IMR-90 (cell line): ENCODE measurements at regions not wholly inside any gene's neighbourhood (a gene's known extent, or its start where the extent isn't known, plus 50 kb on each side); places are given as distances from the start of the nearest gene placed in this dataset.

Experiments used
- ATAC-seq: fragments of 200-7000 bp; cut with Tn5 transposase; 2 replicates; pipeline ENCODE4 v1.9.1; 2020; ENCODE audit warnings: low read depth, mild to moderate bottlenecking, moderate library complexity
- BruUV-seq: library from RNA; stranded (reverse); fragments of 400-500 nt; replicated peaks from 2 replicates; lab custom pipeline; 2021; lab: Mats Ljungman, UMichigan
- CTCF ChIA-PET: fragments of 300-600 bp; formaldehyde crosslinking; extraction: SDS; loops from one replicate; lab custom pipeline; 2021; ENCODE audit warnings: antibody characterized with exemption; lab: Yijun Ruan, JAX
- POLR2A ChIA-PET: fragments of 300-600 bp; sonication (Branson Sonifier 250); formaldehyde crosslinking; loops from one replicate; lab custom pipeline; 2022; ENCODE audit warnings: antibody characterized with exemption; ENCODE audit not compliant: unreplicated experiment; lab: Charles Lee
- DNase-seq: peaks from one replicate; pipeline ENCODE4 v3.0.0; 2013
- H2AFZ ChIP-seq: replicated peaks from 2 replicates; pipeline ENCODE3; 2013; ENCODE audit warnings: low read length, mild to moderate bottlenecking; ENCODE audit not compliant: poor library complexity
- H2AK5ac ChIP-seq: 2 replicates; pipeline ENCODE4 v1.6.1; 2013; ENCODE audit warnings: low read depth, low read length, inconsistent platforms
- H2AK9ac ChIP-seq: replicated peaks from 2 replicates; pipeline ENCODE3; 2013; ENCODE audit warnings: mild to moderate bottlenecking, low read depth, low read length, moderate library complexity; ENCODE audit not compliant: poor library complexity
- H2BK120ac ChIP-seq: 2 replicates; pipeline ENCODE4 v1.6.1; 2013; ENCODE audit warnings: low read depth, low read length, inconsistent platforms
- H2BK15ac ChIP-seq: 3 replicates; pipeline ENCODE4 v1.6.1; 2013; ENCODE audit warnings: low read depth, low read length, inconsistent platforms
- H2BK20ac ChIP-seq: 2 replicates; pipeline ENCODE4 v1.6.1; 2013; ENCODE audit warnings: low read depth, mild to moderate bottlenecking, inconsistent platforms, low read length, moderate library complexity
- H2BK5ac ChIP-seq: 2 replicates; pipeline ENCODE4 v1.6.1; 2013; ENCODE audit warnings: mild to moderate bottlenecking, low read depth, low read length, inconsistent platforms; ENCODE audit not compliant: poor library complexity, severe bottlenecking
- H3K14ac ChIP-seq: replicated peaks from 2 replicates; pipeline ENCODE4 v1.6.1; 2013; ENCODE audit warnings: low read depth, low read length, inconsistent platforms
- H3K18ac ChIP-seq: 2 replicates; pipeline ENCODE4 v1.6.1; 2013; ENCODE audit warnings: low read depth, low read length, control low read depth
- H3K23ac ChIP-seq: 2 replicates; pipeline ENCODE4 v1.6.1; 2013; ENCODE audit warnings: low read depth, low read length, inconsistent platforms
- H3K27ac ChIP-seq: 2 replicates; pipeline ENCODE4 v1.5.1; 2013; ENCODE audit warnings: mild to moderate bottlenecking, control low read depth, low read length; ENCODE audit not compliant: insufficient read depth
- H3K27me3 ChIP-seq: 2 replicates; pipeline ENCODE4 v1.6.1; 2013; ENCODE audit warnings: low read length; ENCODE audit not compliant: control insufficient read depth, insufficient read depth
- H3K36me3 ChIP-seq: 2 replicates; pipeline ENCODE4 v1.6.1; 2013; ENCODE audit warnings: low read length, mixed read lengths; ENCODE audit not compliant: control insufficient read depth, insufficient read depth
- H3K4ac ChIP-seq: 2 replicates; pipeline ENCODE4 v1.6.1; 2013; ENCODE audit warnings: low read depth, low read length, inconsistent platforms
- H3K4me1 ChIP-seq: 2 replicates; pipeline ENCODE4 v1.6.1; 2013; ENCODE audit warnings: low read length, mixed read lengths; ENCODE audit not compliant: control insufficient read depth, insufficient read depth
- H3K4me2 ChIP-seq: 2 replicates; pipeline ENCODE4 v1.6.1; 2013; ENCODE audit warnings: low read depth, mild to moderate bottlenecking, control low read depth, low read length, moderate library complexity
- H3K4me3 ChIP-seq: 2 replicates; pipeline ENCODE4 v1.5.1; 2013; ENCODE audit warnings: low read depth, mild to moderate bottlenecking, control low read depth, low read length, moderate library complexity; ENCODE audit not compliant: insufficient read depth
- H3K56ac ChIP-seq: 2 replicates; pipeline ENCODE4 v1.6.1; 2013; ENCODE audit warnings: low read length, inconsistent platforms; ENCODE audit not compliant: insufficient read depth; ENCODE audit errors: extremely low read depth
- H3K79me1 ChIP-seq, 2 experiments: 2 replicates each; pipeline ENCODE4 v1.6.1; 2013; ENCODE audit warnings: low read length in 2 of 2, inconsistent platforms in 1 of 2, low read depth in 1 of 2
- H3K9ac ChIP-seq: 2 replicates; pipeline ENCODE4 v1.6.1; 2013; ENCODE audit warnings: low read depth, low read length, control low read depth
- H3K9me1 ChIP-seq: 2 replicates; pipeline ENCODE4 v1.6.1; 2013; ENCODE audit warnings: low read length, inconsistent platforms; ENCODE audit not compliant: insufficient read depth
- H3K9me3 ChIP-seq: 2 replicates; pipeline ENCODE4 v1.6.1; 2013; ENCODE audit warnings: low read length; ENCODE audit not compliant: control insufficient read depth, insufficient read depth
- H4K20me1 ChIP-seq: 2 replicates; pipeline ENCODE4 v1.6.1; 2013; ENCODE audit warnings: low read length, inconsistent platforms; ENCODE audit not compliant: insufficient read depth
- H4K5ac ChIP-seq: 2 replicates; pipeline ENCODE4 v1.6.1; 2013; ENCODE audit warnings: mild to moderate bottlenecking, low read depth, low read length, control low read depth
- H4K8ac ChIP-seq, 2 experiments: 2 replicates each; pipeline ENCODE4 v1.6.1; 2013; ENCODE audit warnings: low read depth in 2 of 2, low read length in 2 of 2, control low read depth in 1 of 2, inconsistent platforms in 1 of 2
- H4K91ac ChIP-seq: 2 replicates; pipeline ENCODE4 v1.6.1; 2013; ENCODE audit warnings: low read depth, low read length, inconsistent platforms; ENCODE audit not compliant: insufficient read depth
- CEBPB ChIP-seq: IDR thresholded peaks from 2 replicates; pipeline ENCODE4 v1.6.1; 2012; ENCODE audit warnings: low read depth, low read length, improper control_type of control experiment
- POLR2A ChIP-seq: IDR thresholded peaks from 2 replicates; pipeline ENCODE4 v1.6.1; 2012; ENCODE audit warnings: mild to moderate bottlenecking, low read depth, low read length
- WGBS, 2 experiments: methylation state at CpG; one replicate each; pipeline versions ENCODE4 v1.1.5 to v1.1.7; 2013; ENCODE audit warnings: missing lambda C conversion rate in 2 of 2; ENCODE audit not compliant: insufficient read length in 1 of 2; ENCODE audit errors: extremely low coverage in 2 of 2; 5-methylcytosine and 5-hydroxymethylcytosine counted together
- dilution Hi-C: fragments of 300-500 bp; cut with HindIII; formaldehyde crosslinking; loops from one replicate; pipeline ENCODE4 v1.14.3; 2018; ENCODE audit warnings: low sequenced_read_pairs; ENCODE audit not compliant: unreplicated experiment
- in situ Hi-C: fragments of 300-500 bp; cut with MboI; formaldehyde crosslinking; loops from 3 replicates; pipeline ENCODE4 v1.14.3; 2019; ENCODE audit warnings: low sequenced_read_pairs, inconsistent platforms, mixed read lengths
- intact Hi-C: fragments of 100-400 bp; cut with micrococcal nuclease; formaldehyde crosslinking; loops from 2 replicates; pipeline ENCODE4 v1.10.0; 2022

DNA sequence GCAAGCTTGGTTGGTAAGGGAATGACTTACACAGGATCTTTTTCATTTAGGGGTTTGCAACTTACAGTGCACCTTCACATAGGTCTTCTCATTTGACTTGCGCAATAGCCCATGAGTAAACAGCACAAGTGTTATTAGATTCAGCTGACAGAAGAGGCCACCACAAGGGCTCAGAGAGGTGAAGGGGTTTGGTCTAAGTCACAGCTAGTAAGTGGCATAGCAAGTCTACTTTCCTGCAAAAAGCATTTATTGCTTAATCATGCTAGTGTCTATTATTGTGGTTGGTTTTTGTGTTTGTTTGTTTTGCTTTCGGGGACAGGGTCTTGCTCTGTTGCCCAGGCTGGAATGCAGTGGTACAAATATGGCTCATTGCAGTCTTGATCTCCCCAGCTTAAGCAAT, 83.3 kb downstream of the SPRY1 start:
- H2AFZ ChIP-seq = no peak overlapping the region
- H4K8ac ChIP-seq = no peak overlapping the region
- ATAC-seq (no peak), DNase-seq (peak; percentile 10)
- H3K23ac ChIP-seq = no peak overlapping the region
- H4K5ac ChIP-seq = no peak overlapping the region
- H3K14ac ChIP-seq = 0 out of 2 replicates have a peak overlapping the region, but pooled peaks have one; percentile 15
- no TSS peak for BruUV-seq
- no peak overlapping the region for H3K18ac ChIP-seq
- H3K79me1 ChIP-seq = no peaks in the 10 kb centered on the region
- peak; percentile 93 for TF ChIP-seq CEBPB
- no peak for TF ChIP-seq POLR2A
- ChIA-PET POLR2A (no interaction called here), CTCF (no interaction called here)
- H3K9me3 ChIP-seq = no peaks in the 10 kb centered on the region
- no peak overlapping the region for H4K91ac ChIP-seq
- no peak overlapping the region for H3K56ac ChIP-seq
- no peak overlapping the region; the same call in 1 of the 2 replicates for H2AK5ac ChIP-seq
- no peak overlapping the region for H3K4me2 ChIP-seq
- H3K9ac ChIP-seq = no peak overlapping the region
- H3K36me3 ChIP-seq = no peaks in the 10 kb centered on the region
- H2BK20ac ChIP-seq = 0 out of 2 replicates have a peak overlapping the region, but pooled peaks have one; percentile 10
- in situ Hi-C loops = no loop called here
- no peak overlapping the region for H2BK15ac ChIP-seq
- no peak overlapping the region for H3K4ac ChIP-seq
- H3K9me1 ChIP-seq = peaks cover 7% of the 10 kb centered on the region
- peaks cover 14% of the 10 kb centered on the region for H3K4me1 ChIP-seq
- no peak overlapping the region for H2BK120ac ChIP-seq
- H2BK5ac ChIP-seq = no peak overlapping the region
- H3K27ac ChIP-seq = no peak overlapping the region
- intact Hi-C loops = no loop called here
- no peaks in the 10 kb centered on the region for H3K27me3 ChIP-seq
- H2AK9ac ChIP-seq = no peak overlapping the region
- no peaks in the 10 kb centered on the region for H4K20me1 ChIP-seq
- H3K4me3 ChIP-seq = no peak overlapping the region
- 100% methylated on average over 1 of the region's 2 CpGs; no CpG with 5 or more reads in 1 of the 2 experiments for WGBS, 2 experiments
- dilution Hi-C loops = no loop called here
